AG09309 (cell line): ENCODE measurements at regions not wholly inside any gene's neighbourhood (a gene's known extent, or its start where the extent isn't known, plus 50 kb on each side); places are given as distances from the start of the nearest gene placed in this dataset.

ENCODE experiments used
- DNase-seq: peaks from one replicate; pipeline ENCODE4 v3.0.0-alpha.2; 2010; ENCODE audit warnings: low read depth
- H3K4me3 ChIP-seq: 2 replicates; pipeline ENCODE4 v1.5.1; 2011; ENCODE audit warnings: mild to moderate bottlenecking, low read depth, low read length, moderate library complexity; ENCODE audit not compliant: control insufficient read depth
- TF ChIP-seq, protein P1 (sequence below): IDR thresholded peaks from 2 replicates; pipeline ENCODE4 v1.5.1; 2011; ENCODE audit warnings: mild to moderate bottlenecking, low read depth, low read length, inconsistent platforms; ENCODE audit not compliant: insufficient read depth, control insufficient read depth; ENCODE audit errors: missing control alignments

DNA sequence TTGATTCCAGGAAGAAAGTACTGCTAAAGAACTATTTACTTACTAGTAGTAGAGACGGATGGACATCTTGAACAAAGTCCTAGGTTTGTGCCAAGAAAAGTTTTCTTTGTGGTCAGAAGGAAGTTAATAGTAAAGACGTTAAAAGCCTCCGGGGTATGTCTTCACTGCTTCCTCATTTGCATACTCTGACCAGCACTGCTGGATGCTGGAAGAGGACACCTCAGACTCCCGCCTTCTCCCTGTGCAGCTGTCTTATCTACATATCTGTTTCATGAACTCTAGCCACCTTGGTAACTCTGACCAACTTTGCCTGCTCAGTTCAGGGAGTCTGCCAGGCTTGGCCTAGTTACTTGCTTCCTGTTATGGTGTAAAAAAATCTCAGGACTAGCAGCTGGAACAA, 1109.1 kb upstream of the MIR17HG start:
- no peak overlapping the region for H3K4me3 ChIP-seq
- TF ChIP-seq, protein P1, sequence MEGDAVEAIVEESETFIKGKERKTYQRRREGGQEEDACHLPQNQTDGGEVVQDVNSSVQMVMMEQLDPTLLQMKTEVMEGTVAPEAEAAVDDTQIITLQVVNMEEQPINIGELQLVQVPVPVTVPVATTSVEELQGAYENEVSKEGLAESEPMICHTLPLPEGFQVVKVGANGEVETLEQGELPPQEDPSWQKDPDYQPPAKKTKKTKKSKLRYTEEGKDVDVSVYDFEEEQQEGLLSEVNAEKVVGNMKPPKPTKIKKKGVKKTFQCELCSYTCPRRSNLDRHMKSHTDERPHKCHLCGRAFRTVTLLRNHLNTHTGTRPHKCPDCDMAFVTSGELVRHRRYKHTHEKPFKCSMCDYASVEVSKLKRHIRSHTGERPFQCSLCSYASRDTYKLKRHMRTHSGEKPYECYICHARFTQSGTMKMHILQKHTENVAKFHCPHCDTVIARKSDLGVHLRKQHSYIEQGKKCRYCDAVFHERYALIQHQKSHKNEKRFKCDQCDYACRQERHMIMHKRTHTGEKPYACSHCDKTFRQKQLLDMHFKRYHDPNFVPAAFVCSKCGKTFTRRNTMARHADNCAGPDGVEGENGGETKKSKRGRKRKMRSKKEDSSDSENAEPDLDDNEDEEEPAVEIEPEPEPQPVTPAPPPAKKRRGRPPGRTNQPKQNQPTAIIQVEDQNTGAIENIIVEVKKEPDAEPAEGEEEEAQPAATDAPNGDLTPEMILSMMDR, result no peak
- no peak for DNase-seq

GRCh38 chr13:90239130-90239529, 1108.4 kb upstream of the MIR17HG start:
- TF ChIP-seq, protein P1, result no peak
- DNase-seq, result no peak

GRCh38 chr13:90246005-90246404, 1101.5 kb upstream of the MIR17HG start:
- TF ChIP-seq, protein P1, result no peak
- no peak overlapping the region for H3K4me3 ChIP-seq
- DNase-seq, result no peak

More at GRCh38 chr13:90239130-90239529, 1108.4 kb upstream of the MIR17HG start:
- no peak overlapping the region for H3K4me3 ChIP-seq

GRCh38 chr13:90246687-90247345, 1100.7 kb upstream of the MIR17HG start:
- TF ChIP-seq, protein P1, result no peak
- DNase-seq, result no peak
- no peak overlapping the region for H3K4me3 ChIP-seq

DNA sequence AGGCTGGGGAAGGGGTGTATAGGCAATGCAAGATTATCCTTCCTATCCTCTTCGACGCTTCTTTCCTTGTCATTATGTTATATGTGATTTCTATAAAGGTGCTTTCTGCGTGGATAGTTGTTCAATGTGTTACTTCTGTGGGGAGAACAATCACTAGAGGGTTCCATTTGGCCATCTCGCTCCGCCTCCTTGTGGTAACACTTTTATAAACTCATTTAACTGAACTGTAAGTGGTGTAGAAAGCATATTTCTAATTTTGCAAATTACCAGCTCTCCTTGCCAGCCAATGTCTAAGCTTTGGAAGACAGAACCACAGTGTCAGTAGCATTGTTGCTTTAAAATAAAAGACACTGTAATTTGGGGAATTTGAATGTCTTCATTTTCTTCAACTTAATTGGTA, 1093.7 kb upstream of the MIR17HG start:
- TF ChIP-seq, protein P1, result no peak
- no peak overlapping the region for H3K4me3 ChIP-seq
- no peak for DNase-seq

GRCh38 chr13:90254437-90254836, 1093.0 kb upstream of the MIR17HG start:
- TF ChIP-seq, protein P1, result no peak
- no peak for DNase-seq
- no peak overlapping the region for H3K4me3 ChIP-seq

- TF ChIP-seq, protein P1, result no peak
- no peak for DNase-seq
These were observed 1090.7 kb upstream of the MIR17HG start for GRCh38 chr13:90256746-90257145.

More at GRCh38 chr13:90256746-90257145, 1090.7 kb upstream of the MIR17HG start:
- H3K4me3 ChIP-seq, result no peak overlapping the region
